Rectal smooth muscle tissue (tissue), 1 donor: ENCODE measurements at regions not wholly inside any gene's neighbourhood (a gene's known extent, or its start where the extent isn't known, plus 50 kb on each side); places are given as distances from the start of the nearest gene placed in this dataset.

Experiments used
- H3K27ac ChIP-seq: one replicate; pipeline ENCODE4 v1.7.0; 2013; ENCODE audit warnings: low read depth, low read length, inconsistent platforms
- H3K27me3 ChIP-seq: one replicate; pipeline ENCODE4 v1.7.0; 2013; ENCODE audit warnings: low read length; ENCODE audit not compliant: control insufficient read depth, insufficient read depth
- H3K36me3 ChIP-seq: one replicate; pipeline ENCODE4 v1.7.0; 2013; ENCODE audit warnings: low read length; ENCODE audit not compliant: control insufficient read depth, insufficient read depth
- H3K4me1 ChIP-seq: one replicate; pipeline ENCODE4 v1.7.0; 2013; ENCODE audit warnings: low read length; ENCODE audit not compliant: control insufficient read depth, insufficient read depth
- H3K4me3 ChIP-seq: one replicate; pipeline ENCODE4 v1.7.0; 2013; ENCODE audit warnings: low read length
- H3K9ac ChIP-seq: one replicate; pipeline ENCODE4 v1.7.0; 2013; ENCODE audit warnings: low read length

DNA sequence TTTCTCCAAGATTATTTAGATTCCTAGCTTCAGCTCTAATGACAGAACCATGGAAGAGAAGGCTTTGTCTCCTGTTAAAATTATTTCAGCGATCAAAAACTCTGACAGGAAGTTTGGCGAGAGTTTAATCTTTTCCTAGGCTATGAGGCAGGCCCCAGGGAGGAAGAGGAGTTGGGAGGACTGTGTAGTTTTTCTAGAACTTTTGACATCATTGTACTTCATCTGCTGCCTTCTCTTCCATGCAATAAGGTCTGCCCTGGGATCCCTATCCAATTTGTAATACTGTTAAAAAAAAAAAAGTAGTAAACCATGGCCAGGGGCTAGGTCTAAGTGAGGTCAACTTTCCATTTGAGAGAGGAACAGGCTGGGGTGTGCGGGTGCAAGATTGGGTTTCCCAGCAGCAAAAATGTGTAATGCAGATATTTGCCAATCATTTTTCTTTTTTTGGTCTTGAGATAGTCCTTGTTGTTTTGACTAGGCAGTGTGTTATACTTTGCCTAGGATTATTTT, 261.9 kb upstream of the ANKH start:
- Histone ChIP-seq H3K27ac (no peak overlapping the region), H3K36me3 (no peaks in the 10 kb centered on the region), H3K9ac (no peak overlapping the region), H3K4me1 (no peaks in the 10 kb centered on the region), H3K4me3 (no peak overlapping the region), H3K27me3 (no peaks in the 10 kb centered on the region)

DNA sequence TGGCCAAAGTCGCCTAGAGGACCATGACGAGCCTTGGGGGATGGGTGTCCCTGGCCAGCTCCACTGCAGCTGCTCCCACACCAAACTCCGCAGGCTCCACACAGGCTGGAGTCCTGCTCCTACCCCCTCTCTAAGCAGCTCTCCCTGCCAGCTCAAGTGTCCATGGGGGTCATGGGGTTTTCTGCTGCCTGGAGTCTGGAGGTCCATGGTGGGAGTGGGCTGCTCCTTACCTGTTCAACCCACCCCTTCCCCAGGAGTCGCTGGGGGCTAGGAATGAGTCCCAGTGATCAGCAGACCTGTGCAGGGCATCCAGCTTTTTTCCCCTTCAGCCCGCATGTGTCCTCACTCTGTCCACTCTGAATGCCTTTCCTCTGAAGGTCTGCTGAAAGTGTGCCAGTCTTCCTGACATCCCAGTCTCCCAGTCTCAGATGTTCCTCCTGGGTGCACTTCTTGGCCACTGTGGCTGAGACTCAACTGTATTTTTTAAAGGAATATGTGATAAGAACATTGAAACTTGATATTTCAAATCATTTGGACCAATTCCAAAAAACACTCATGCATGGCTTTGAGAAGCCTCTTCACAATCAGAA, 261.3 kb upstream of the ANKH start:
- no peaks in the 10 kb centered on the region for H3K36me3 ChIP-seq
- no peak overlapping the region for H3K4me3 ChIP-seq
- H3K4me1 ChIP-seq = no peaks in the 10 kb centered on the region
- H3K9ac ChIP-seq = no peak overlapping the region
- H3K27ac ChIP-seq = no peak overlapping the region
- H3K27me3 ChIP-seq = no peaks in the 10 kb centered on the region

DNA sequence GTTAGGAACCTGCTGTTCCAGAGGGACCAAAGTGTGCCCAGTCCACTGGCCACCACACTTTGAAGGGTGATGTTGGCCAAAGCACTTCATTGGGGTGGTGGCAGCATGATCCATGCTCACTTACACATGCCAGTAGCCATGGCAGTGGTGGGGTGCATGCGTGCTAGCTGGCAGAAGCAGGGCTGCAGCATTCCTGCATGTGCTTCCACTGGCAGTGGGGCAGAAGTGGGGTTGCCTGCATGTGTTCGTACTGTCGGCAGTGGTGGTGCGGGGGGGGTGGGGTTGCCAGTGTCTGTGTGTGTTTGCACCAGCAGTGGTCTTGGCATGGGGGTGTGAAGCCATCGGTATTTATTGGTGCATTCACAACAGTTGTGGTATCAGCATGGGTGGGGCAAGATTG, 260.3 kb upstream of the ANKH start:
- H3K36me3 ChIP-seq = no peaks in the 10 kb centered on the region
- H3K4me1 ChIP-seq = no peaks in the 10 kb centered on the region
- H3K9ac ChIP-seq = no peak overlapping the region
- no peak overlapping the region for H3K4me3 ChIP-seq
- no peak overlapping the region for H3K27ac ChIP-seq
- H3K27me3 ChIP-seq = no peaks in the 10 kb centered on the region

DNA sequence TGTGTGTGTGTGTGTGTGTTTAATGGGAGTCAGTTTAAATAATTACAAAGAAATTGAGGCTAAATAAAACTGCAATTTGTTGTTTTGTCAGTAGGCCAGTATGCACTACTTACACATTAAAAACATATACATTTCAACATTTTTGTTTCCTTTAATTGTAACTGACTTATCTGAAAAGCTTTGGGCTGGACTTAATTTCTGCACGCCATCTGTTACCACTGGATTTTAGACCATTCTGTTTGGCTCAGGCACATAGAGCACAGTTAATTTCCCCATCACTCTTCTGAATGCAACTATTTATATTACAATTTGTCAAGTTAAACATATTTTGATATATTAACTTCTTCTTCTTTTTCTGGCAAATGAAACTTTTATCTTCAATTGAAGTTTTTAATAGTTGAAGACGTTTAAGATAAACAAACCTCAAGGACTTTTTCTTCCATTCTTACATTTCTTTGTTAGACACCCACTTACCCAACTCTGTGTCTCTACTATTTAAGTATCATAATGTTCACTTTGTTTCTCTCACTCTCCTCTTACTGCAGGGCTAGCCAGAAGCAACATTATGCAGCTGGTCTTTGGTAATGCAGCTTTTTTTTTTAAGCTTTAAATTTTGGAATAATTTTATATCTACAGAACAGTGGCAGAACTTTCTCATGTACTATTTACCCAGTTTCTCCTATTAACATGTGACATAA, 253.4 kb upstream of the ANKH start:
- no peak overlapping the region for H3K4me3 ChIP-seq
- no peaks in the 10 kb centered on the region for H3K27me3 ChIP-seq
- H3K36me3 ChIP-seq = no peaks in the 10 kb centered on the region
- H3K4me1 ChIP-seq = no peaks in the 10 kb centered on the region
- H3K9ac ChIP-seq = no peak overlapping the region
- H3K27ac ChIP-seq = no peak overlapping the region

DNA sequence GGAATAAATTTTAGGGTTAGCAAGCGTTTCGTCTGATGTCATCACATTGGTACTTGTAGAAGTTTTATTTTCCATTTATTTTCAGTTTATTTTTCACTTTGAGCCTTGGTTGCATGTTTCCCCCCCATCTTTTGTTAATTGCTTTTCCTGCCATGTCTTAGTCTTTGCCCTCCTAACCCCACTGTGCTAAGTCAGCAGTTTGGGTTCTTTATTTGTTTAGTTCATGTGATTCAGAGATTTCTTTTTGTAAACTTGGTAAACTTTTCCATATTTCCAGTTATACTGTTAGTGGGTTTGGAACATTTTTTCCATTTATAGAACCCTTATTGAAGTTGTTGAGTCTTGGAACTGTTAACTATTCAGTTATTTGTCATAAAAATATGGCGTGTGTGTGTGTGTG, 252.9 kb upstream of the ANKH start:
- no peaks in the 10 kb centered on the region for H3K36me3 ChIP-seq
- H3K27me3 ChIP-seq = no peaks in the 10 kb centered on the region
- no peak overlapping the region for H3K4me3 ChIP-seq
- no peak overlapping the region for H3K9ac ChIP-seq
- H3K4me1 ChIP-seq = no peaks in the 10 kb centered on the region
- no peak overlapping the region for H3K27ac ChIP-seq

DNA sequence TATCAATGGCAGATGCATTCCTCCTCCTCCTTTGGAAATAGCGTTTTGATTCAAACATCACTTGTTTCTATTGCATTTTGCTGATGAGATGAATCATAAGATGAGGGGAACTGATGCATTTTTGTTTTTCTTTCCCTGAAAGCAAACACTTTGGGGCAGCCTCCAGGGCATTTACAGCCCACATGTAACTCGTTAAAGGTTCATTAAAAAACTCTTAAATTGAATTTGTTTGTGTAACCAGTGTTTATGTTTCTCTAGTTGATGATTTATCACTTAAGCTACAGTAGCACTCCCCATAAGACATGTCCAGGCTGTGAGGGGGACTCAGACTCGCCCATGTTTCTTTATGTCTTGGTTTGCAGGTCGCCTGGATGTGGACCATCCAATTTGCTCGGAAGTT, 246.1 kb upstream of the ANKH start:
- Histone ChIP-seq H3K36me3 (no peaks in the 10 kb centered on the region), H3K4me3 (no peak overlapping the region), H3K4me1 (no peaks in the 10 kb centered on the region), H3K27me3 (no peaks in the 10 kb centered on the region), H3K27ac (no peak overlapping the region), H3K9ac (no peak overlapping the region)

DNA sequence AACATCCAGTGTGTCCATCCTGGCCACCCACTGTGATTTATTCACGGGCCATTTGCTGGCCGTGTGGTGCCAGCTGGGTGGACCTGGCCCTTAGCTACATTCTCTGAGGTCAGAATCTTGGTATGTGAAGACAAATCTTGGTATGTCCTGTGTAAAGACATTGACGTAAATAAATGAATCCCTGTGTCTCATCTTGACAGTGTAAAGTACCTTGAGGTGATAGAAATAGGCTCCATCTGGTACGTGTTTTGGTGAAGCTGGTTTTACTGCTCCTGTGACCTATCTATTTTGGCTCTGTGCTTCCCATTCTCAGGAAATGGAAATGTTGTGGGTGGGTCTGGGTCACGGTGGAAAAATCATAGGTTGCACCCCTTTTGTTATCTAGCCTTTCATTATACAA, 245.4 kb upstream of the ANKH start:
- no peaks in the 10 kb centered on the region for H3K27me3 ChIP-seq
- H3K9ac ChIP-seq = no peak overlapping the region
- H3K36me3 ChIP-seq = no peaks in the 10 kb centered on the region
- no peak overlapping the region for H3K4me3 ChIP-seq
- no peaks in the 10 kb centered on the region for H3K4me1 ChIP-seq
- no peak overlapping the region for H3K27ac ChIP-seq

DNA sequence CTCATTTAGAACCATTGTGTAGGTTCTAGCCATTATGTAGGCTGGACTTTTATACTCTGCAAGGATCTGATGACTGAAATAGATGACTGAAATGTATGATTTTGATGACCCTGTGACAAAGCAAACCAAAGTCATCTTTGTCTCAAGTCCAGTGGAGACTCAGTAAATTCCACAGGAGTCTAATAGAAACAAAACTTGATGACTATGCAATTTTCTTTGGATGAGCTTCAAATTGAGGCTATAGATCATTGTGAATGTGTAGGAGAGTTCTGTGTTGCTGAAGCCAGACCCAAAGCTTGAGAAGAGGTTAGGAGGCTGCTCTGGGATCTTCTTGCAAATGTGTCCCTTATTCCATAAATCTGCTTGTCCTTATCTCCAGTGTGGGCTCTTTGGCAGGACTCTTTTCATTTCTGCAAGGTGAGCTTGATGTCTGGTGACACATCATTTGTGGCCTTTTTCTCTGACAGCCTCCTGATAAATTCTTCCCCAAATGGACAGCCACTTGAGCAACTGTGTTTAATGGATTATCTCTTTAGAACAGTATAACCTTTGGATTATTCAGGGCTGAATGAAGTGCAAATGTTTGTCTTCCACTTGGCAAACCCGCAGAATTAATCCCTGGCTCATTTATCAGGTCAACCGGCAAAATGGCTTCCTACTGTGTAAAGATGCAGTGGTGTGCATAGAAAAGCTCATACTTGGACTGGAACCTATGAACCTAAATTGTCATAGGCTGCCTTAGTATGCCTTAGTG, 235.1 kb upstream of the ANKH start:
- H3K27me3 ChIP-seq = no peaks in the 10 kb centered on the region
- no peaks in the 10 kb centered on the region for H3K36me3 ChIP-seq
- no peaks in the 10 kb centered on the region for H3K4me1 ChIP-seq
- no peak overlapping the region for H3K9ac ChIP-seq
- H3K27ac ChIP-seq = no peak overlapping the region
- no peak overlapping the region for H3K4me3 ChIP-seq

DNA sequence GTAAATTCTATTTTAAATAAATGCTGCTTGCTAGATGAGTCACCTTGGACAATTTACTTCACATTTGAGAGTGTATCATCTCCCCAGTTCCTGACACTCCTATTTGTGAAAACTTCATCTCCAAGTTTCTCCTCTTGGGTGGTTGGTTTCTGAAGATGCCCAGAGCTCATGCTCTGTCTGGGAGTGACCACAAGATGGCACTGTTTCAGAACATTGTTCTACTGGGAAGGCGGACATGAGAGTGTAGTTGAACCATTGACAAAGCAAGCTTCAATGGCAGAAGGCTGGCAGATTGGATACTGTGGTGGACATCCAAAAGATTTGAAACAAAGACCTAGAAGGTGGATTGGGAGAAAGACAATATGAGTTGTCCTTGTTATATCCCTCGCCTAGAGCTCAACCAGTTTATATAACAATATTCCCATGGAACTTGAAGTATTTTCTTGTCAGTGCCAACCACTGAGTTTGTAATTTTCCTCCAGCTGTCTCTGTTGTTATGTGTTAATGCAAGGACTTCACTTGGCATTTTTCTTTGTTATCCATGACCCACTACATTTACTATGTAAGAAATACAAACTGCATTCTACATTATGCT, 234.3 kb upstream of the ANKH start:
- Histone ChIP-seq H3K27me3 (no peaks in the 10 kb centered on the region), H3K36me3 (no peaks in the 10 kb centered on the region), H3K4me3 (no peak overlapping the region), H3K4me1 (no peaks in the 10 kb centered on the region), H3K27ac (no peak overlapping the region), H3K9ac (no peak overlapping the region)

DNA sequence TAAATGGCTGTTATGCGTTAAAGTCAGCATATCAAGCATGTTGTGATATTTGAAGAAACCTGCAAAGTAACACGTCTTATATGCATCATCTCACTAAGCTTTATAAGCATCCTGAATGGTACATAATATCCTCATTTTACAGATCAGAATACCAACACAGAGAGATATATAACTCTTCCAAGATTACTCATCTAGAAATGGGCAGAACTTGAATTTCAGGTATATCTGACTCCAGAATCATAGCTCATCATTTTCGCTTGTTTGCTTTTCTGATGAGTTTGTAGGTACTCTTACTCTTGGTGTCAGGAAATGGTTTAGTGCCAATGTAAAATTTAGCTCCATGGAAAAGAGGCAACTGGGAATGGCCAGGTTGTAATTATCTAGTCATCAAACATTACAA, 232.3 kb upstream of the ANKH start:
- Histone ChIP-seq H3K4me1 (no peaks in the 10 kb centered on the region), H3K9ac (no peak overlapping the region), H3K4me3 (no peak overlapping the region), H3K27ac (no peak overlapping the region), H3K27me3 (no peaks in the 10 kb centered on the region), H3K36me3 (no peaks in the 10 kb centered on the region)

DNA sequence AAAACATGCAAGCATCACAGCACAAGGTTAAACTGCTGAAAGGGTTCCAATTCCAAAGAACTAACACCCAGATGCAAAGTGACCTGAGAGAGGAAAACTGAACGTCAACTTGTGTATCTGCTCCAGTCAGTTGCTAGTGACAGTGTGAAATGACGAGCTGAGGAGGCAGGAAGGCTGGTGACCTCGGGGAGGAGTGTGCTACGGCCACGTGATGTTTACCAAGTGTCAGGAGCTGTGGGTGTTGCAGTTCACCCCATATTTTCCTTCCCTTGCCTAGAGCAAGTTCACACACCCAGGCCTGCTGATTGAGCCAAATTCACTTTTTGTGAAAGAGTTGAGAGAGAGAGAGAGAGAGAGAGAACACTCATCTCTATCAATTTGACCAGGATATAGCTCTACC, 231.6 kb upstream of the ANKH start:
- H3K27ac ChIP-seq = no peak overlapping the region
- no peaks in the 10 kb centered on the region for H3K27me3 ChIP-seq
- H3K4me1 ChIP-seq = no peaks in the 10 kb centered on the region
- no peak overlapping the region for H3K9ac ChIP-seq
- H3K36me3 ChIP-seq = no peaks in the 10 kb centered on the region
- H3K4me3 ChIP-seq = no peak overlapping the region

DNA sequence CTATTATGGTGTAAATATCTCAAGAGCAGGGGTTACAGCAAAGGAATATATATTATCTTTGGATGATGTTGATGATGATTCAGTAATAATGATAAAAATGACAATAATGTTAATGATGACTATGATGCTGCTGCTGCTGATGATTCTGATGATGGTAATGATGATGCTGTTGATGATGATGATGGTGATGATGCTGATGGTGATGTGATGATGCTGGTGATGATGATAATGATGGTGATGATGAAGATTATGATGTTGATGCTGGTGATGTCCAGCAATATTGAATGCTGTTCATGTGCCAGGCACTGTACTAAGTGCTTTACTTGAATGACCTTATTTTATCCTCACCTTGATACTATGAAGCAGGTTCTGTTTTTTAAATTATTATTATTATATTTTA, 226.0 kb upstream of the ANKH start:
- Histone ChIP-seq H3K27ac (no peak overlapping the region), H3K4me3 (no peak overlapping the region), H3K27me3 (no peaks in the 10 kb centered on the region), H3K36me3 (no peaks in the 10 kb centered on the region), H3K9ac (no peak overlapping the region), H3K4me1 (no peaks in the 10 kb centered on the region)
